ENCODE measurements at regions not wholly inside any gene's neighbourhood (a gene's known extent, or its start where the extent isn't known, plus 50 kb on each side); places are given as distances from the start of the nearest gene placed in this dataset.

GRCh38 chr4:106698621-106699195 is 330.1 kb upstream of the GIMD1 start:
- no peaks in the 10 kb centered on the region for H3K4me1 ChIP-seq (ENCODE audit: insufficient read depth, low read length)
- no peaks in the 10 kb centered on the region for H3K27me3 ChIP-seq (ENCODE audit: insufficient read depth, low read length)
- no peaks in the 10 kb centered on the region for H3K36me3 ChIP-seq (ENCODE audit: insufficient read depth, low read depth, low read length)
- H3K27ac ChIP-seq (ENCODE audit: low read length), result no peak overlapping the region
- no peaks in the 10 kb centered on the region; the same call in 1 of the 2 replicates for H3K9me3 ChIP-seq (ENCODE audit: insufficient read depth, low read depth, low read length)
- no peak overlapping the region for H3K9ac ChIP-seq (ENCODE audit: low read depth, low read length)
- H3K4me3 ChIP-seq (ENCODE audit: low read length), result no peak overlapping the region

GRCh38 chr4:106695501-106696262 is 327.1 kb upstream of the GIMD1 start:
- H3K9me3 ChIP-seq (ENCODE audit: insufficient read depth, low read depth, low read length), result no peaks in the 10 kb centered on the region; the same call in 1 of the 2 replicates
- H3K27me3 ChIP-seq (ENCODE audit: insufficient read depth, low read length), result no peaks in the 10 kb centered on the region
- no peaks in the 10 kb centered on the region for H3K36me3 ChIP-seq (ENCODE audit: insufficient read depth, low read depth, low read length)
- no peak overlapping the region for H3K27ac ChIP-seq (ENCODE audit: low read length)
- no peaks in the 10 kb centered on the region for H3K4me1 ChIP-seq (ENCODE audit: insufficient read depth, low read length)
- no peak overlapping the region for H3K4me3 ChIP-seq (ENCODE audit: low read length)
- H3K9ac ChIP-seq (ENCODE audit: low read depth, low read length), result no peak overlapping the region

GRCh38 chr4:106694232-106694631 is 325.7 kb upstream of the GIMD1 start:
- Histone ChIP-seq H3K27ac (ENCODE audit: low read length) (no peak overlapping the region), H3K27me3 (ENCODE audit: insufficient read depth, low read length) (no peaks in the 10 kb centered on the region), H3K9ac (ENCODE audit: low read depth, low read length) (no peak overlapping the region), H3K4me3 (ENCODE audit: low read length) (no peak overlapping the region), H3K4me1 (ENCODE audit: insufficient read depth, low read length) (no peaks in the 10 kb centered on the region), H3K9me3 (ENCODE audit: insufficient read depth, low read depth, low read length) (no peaks in the 10 kb centered on the region; the same call in 1 of the 2 replicates), H3K36me3 (ENCODE audit: insufficient read depth, low read depth, low read length) (no peaks in the 10 kb centered on the region)

- H3K36me3 ChIP-seq (ENCODE audit: insufficient read depth, low read depth, low read length), result no peaks in the 10 kb centered on the region
- H3K9me3 ChIP-seq (ENCODE audit: insufficient read depth, low read depth, low read length), result no peaks in the 10 kb centered on the region; the same call in 1 of the 2 replicates
- H3K27me3 ChIP-seq (ENCODE audit: insufficient read depth, low read length), result no peaks in the 10 kb centered on the region
- no peak overlapping the region for H3K4me3 ChIP-seq (ENCODE audit: low read length)
- H3K4me1 ChIP-seq (ENCODE audit: insufficient read depth, low read length), result no peaks in the 10 kb centered on the region
- no peak overlapping the region for H3K27ac ChIP-seq (ENCODE audit: low read length)
- H3K9ac ChIP-seq (ENCODE audit: low read depth, low read length), result no peak overlapping the region
These were observed 323.2 kb upstream of the GIMD1 start for GRCh38 chr4:106691749-106692148.

GRCh38 chr4:106690487-106690886 is 321.9 kb upstream of the GIMD1 start:
- no peaks in the 10 kb centered on the region for H3K4me1 ChIP-seq (ENCODE audit: insufficient read depth, low read length)
- no peaks in the 10 kb centered on the region for H3K36me3 ChIP-seq (ENCODE audit: insufficient read depth, low read depth, low read length)
- no peaks in the 10 kb centered on the region for H3K9me3 ChIP-seq (ENCODE audit: insufficient read depth, low read depth, low read length)
- no peaks in the 10 kb centered on the region for H3K27me3 ChIP-seq (ENCODE audit: insufficient read depth, low read length)
- no peak overlapping the region for H3K4me3 ChIP-seq (ENCODE audit: low read length)
- no peak overlapping the region for H3K9ac ChIP-seq (ENCODE audit: low read depth, low read length)
- no peak overlapping the region for H3K27ac ChIP-seq (ENCODE audit: low read length)

GRCh38 chr4:106687026-106687425 is 318.4 kb upstream of the GIMD1 start:
- Histone ChIP-seq H3K27ac (ENCODE audit: low read length) (no peak overlapping the region), H3K4me1 (ENCODE audit: insufficient read depth, low read length) (no peaks in the 10 kb centered on the region), H3K9ac (ENCODE audit: low read depth, low read length) (no peak overlapping the region), H3K27me3 (ENCODE audit: insufficient read depth, low read length) (no peaks in the 10 kb centered on the region), H3K36me3 (ENCODE audit: insufficient read depth, low read depth, low read length) (no peaks in the 10 kb centered on the region), H3K9me3 (ENCODE audit: insufficient read depth, low read depth, low read length) (no peaks in the 10 kb centered on the region), H3K4me3 (ENCODE audit: low read length) (no peak overlapping the region)

- H3K9ac ChIP-seq (ENCODE audit: low read depth, low read length), result no peak overlapping the region
These were observed 312.9 kb upstream of the GIMD1 start for GRCh38 chr4:106681381-106681921.

GRCh38 chr4:106679063-106679462 is 310.5 kb upstream of the GIMD1 start:
- Histone ChIP-seq H3K36me3 (ENCODE audit: insufficient read depth, low read depth, low read length) (no peaks in the 10 kb centered on the region), H3K27me3 (ENCODE audit: insufficient read depth, low read length) (no peaks in the 10 kb centered on the region), H3K9ac (ENCODE audit: low read depth, low read length) (no peak overlapping the region), H3K27ac (ENCODE audit: low read length) (no peak overlapping the region), H3K4me1 (ENCODE audit: insufficient read depth, low read length) (no peaks in the 10 kb centered on the region), H3K4me3 (ENCODE audit: low read length) (no peak overlapping the region), H3K9me3 (ENCODE audit: insufficient read depth, low read depth, low read length) (no peaks in the 10 kb centered on the region)

More at GRCh38 chr4:106681381-106681921, 312.9 kb upstream of the GIMD1 start:
- no peaks in the 10 kb centered on the region for H3K9me3 ChIP-seq (ENCODE audit: insufficient read depth, low read depth, low read length)
- no peaks in the 10 kb centered on the region for H3K27me3 ChIP-seq (ENCODE audit: insufficient read depth, low read length)
- no peak overlapping the region for H3K27ac ChIP-seq (ENCODE audit: low read length)
- no peak overlapping the region for H3K4me3 ChIP-seq (ENCODE audit: low read length)
- no peaks in the 10 kb centered on the region for H3K4me1 ChIP-seq (ENCODE audit: insufficient read depth, low read length)
- no peaks in the 10 kb centered on the region for H3K36me3 ChIP-seq (ENCODE audit: insufficient read depth, low read depth, low read length)

GRCh38 chr4:106677213-106677612 is 308.6 kb upstream of the GIMD1 start:
- Histone ChIP-seq H3K9me3 (ENCODE audit: insufficient read depth, low read depth, low read length) (no peaks in the 10 kb centered on the region), H3K4me3 (ENCODE audit: low read length) (no peak overlapping the region), H3K4me1 (ENCODE audit: insufficient read depth, low read length) (no peaks in the 10 kb centered on the region), H3K36me3 (ENCODE audit: insufficient read depth, low read depth, low read length) (no peaks in the 10 kb centered on the region), H3K27me3 (ENCODE audit: insufficient read depth, low read length) (no peaks in the 10 kb centered on the region), H3K27ac (ENCODE audit: low read length) (no peak overlapping the region), H3K9ac (ENCODE audit: low read depth, low read length) (no peak overlapping the region)

GRCh38 chr4:106676173-106676921 is 307.8 kb upstream of the GIMD1 start:
- H3K27ac ChIP-seq (ENCODE audit: low read length), result no peak overlapping the region
- H3K4me3 ChIP-seq (ENCODE audit: low read length), result no peak overlapping the region

GRCh38 chr4:106671716-106672115 is 303.1 kb upstream of the GIMD1 start:
- H3K9me3 ChIP-seq (ENCODE audit: insufficient read depth, low read depth, low read length), result no peaks in the 10 kb centered on the region
- H3K4me3 ChIP-seq (ENCODE audit: low read length), result no peak overlapping the region
- H3K27me3 ChIP-seq (ENCODE audit: insufficient read depth, low read length), result no peaks in the 10 kb centered on the region
- no peak overlapping the region for H3K9ac ChIP-seq (ENCODE audit: low read depth, low read length)
- no peaks in the 10 kb centered on the region for H3K36me3 ChIP-seq (ENCODE audit: insufficient read depth, low read depth, low read length)
- no peak overlapping the region for H3K27ac ChIP-seq (ENCODE audit: low read length)
- H3K4me1 ChIP-seq (ENCODE audit: insufficient read depth, low read length), result no peaks in the 10 kb centered on the region

More at GRCh38 chr4:106676173-106676921, 307.8 kb upstream of the GIMD1 start:
- Histone ChIP-seq H3K27me3 (ENCODE audit: insufficient read depth, low read length) (no peaks in the 10 kb centered on the region), H3K4me1 (ENCODE audit: insufficient read depth, low read length) (no peaks in the 10 kb centered on the region), H3K9ac (ENCODE audit: low read depth, low read length) (no peak overlapping the region), H3K9me3 (ENCODE audit: insufficient read depth, low read depth, low read length) (no peaks in the 10 kb centered on the region), H3K36me3 (ENCODE audit: insufficient read depth, low read depth, low read length) (no peaks in the 10 kb centered on the region)
